Gastroesophageal sphincter (tissue), 3 donors: ENCODE measurements at regions not wholly inside any gene's neighbourhood (a gene's known extent, or its start where the extent isn't known, plus 50 kb on each side); places are given as distances from the start of the nearest gene placed in this dataset.

Experiments used
- CTCF ChIP-seq, 4 experiments: fragments of 200-600 bp in 2 of 4; fragments of 450-650 bp in 2 of 4; sonication (generic) in 1 of 4; IDR thresholded peaks; one replicate each; pipeline ENCODE4 v1.5.1; 2017 to 2019; ENCODE audit warnings: antibody characterized with exemption in 4 of 4, mild to moderate bottlenecking in 2 of 4, moderate library complexity in 2 of 4
- POLR2A ChIP-seq, 2 donors: fragments of 450-650 bp; IDR thresholded peaks; one replicate each; pipeline ENCODE4 v1.6.1; 2017; ENCODE audit warnings: antibody characterized with exemption in 2 of 2, mild to moderate bottlenecking in 2 of 2, moderate library complexity in 1 of 2

- TF ChIP-seq CTCF (IDR thresholded peaks at IDR 0.05) (no peak), POLR2A (IDR thresholded peaks at IDR 0.05) (no peak)
Measured at GRCh38 chr6:113650610-113650979, 206.6 kb upstream of the MARCKS start.
